Muscle of arm (tissue), 1 donor: ENCODE measurements at regions not wholly inside any gene's neighbourhood (a gene's known extent, or its start where the extent isn't known, plus 50 kb on each side); places are given as distances from the start of the nearest gene placed in this dataset.
"Not testable (repeated sequence)": the region's sequence is repeated elsewhere in the genome, so short reads cannot be mapped to it uniquely, and the experiment has no call there.

Experiments
- DNase-seq: peaks from one replicate; pipeline ENCODE4 v3.0.0-alpha.2; 2013

DNA sequence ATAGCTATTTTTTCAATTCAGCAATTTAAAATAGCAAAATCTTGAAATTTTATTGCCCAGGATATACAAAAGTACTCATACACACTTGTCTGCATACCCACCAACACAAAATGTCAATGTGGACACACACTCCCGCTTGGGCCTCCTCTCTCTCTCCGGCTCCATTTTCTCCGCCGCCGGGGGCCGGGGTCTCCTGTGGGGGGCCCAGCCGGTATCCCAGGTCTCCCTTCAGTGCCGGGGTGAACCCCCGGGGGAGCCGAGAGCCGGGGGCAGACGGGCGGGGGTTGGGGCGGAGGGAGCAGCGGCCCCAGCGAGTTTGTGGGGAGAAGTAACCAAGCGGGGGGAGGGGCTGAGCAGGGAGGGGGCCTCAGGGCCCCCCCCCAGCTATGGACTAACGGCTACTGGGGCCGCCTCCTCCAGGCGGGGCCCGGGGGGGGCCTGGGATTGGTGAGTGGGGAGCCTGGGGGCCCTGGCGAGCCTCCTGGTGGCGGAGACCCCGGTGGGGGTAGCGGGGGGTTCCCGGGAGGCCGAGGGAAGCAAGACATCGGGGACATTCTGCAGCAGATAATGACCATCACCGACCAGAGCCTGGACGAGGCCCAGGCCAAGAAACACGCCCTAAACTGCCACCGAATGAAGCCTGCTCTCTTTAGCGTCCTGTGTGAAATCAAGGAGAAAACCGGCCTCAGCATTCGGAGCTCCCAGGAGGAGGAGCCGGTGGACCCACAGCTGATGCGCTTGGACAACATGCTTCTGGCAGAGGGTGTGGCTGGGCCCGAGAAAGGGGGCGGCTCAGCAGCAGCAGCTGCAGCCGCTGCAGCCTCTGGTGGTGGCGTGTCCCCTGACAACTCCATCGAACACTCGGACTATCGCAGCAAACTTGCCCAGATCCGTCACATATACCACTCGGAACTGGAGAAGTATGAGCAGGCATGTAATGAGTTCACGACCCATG, 56.6 kb downstream of the CHST2 start:
- DNase-seq: not testable (repeated sequence)

- DNase-seq: not testable (repeated sequence)
These were observed 58.4 kb downstream of the CHST2 start for GRCh38 chr3:143177965-143178364.

- DNase-seq: not testable (repeated sequence)
These were observed 59.4 kb downstream of the CHST2 start for GRCh38 chr3:143178775-143179548.

- no peak for DNase-seq
These were observed 60.0 kb downstream of the CHST2 start for GRCh38 chr3:143179603-143180002.

DNA sequence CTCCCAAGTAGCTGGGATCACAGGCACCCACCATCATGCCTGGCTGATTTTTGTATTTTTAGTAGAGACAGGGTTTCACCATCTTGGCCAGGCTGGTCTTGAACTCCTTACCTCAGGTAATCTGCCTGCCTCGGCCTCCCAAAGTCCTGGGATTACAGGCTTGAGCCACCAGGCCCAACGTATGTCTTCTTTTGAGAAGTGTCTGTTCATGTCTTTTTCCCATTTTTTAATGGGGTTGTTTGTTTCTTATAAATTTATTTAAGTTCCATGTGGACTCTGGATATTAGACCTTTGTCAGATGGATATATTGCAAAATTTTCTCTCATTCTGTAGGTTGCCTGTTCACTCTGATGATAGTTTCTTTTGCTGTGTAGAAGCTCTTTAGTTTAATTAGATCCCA, 61.3 kb downstream of the CHST2 start:
- not testable (repeated sequence) for DNase-seq

- not testable (repeated sequence) for DNase-seq
These were observed 62.4 kb downstream of the CHST2 start for GRCh38 chr3:143181977-143182376.

DNA sequence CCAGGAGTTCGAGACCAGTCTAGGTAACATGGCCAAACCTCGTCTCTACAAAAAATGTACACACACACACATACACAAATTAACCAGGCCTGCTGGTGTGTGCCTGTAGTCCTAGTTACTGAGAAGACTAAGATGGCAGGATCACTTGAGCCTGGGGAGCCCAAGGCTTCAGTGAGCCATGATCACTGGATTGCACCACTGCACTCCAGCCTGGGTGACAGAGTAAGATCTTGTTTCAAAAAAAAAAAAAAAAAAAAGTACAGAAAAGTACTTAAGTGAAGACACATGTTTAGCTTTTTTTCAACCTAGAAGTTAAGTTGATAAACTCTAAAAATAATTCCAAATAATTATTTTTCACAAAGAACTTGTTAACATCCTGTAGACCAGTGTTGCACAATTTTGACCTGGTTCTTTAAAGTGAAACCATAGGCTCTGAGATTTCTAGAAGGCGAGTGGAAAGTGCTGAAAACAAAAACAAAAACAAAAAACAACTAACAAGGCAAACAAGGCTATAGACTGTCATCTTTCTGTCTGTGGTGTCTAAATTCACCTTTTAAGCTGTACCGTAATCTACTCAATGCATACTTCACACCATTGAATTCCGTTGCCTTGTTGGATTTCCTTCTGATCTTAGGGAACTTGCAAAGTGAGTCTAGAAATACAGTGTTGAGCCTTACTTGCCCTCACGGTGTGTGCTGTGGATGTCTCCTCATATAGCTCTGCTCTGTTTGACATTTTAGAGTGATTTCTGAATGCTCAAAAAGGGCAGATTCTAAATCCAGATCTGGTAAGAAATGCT, 63.5 kb downstream of the CHST2 start:
- DNase-seq: no peak

GRCh38 chr3:143183665-143183964, 64.0 kb downstream of the CHST2 start:
- DNase-seq: no peak

GRCh38 chr3:143184099-143184498, 64.5 kb downstream of the CHST2 start:
- DNase-seq: no peak

DNA sequence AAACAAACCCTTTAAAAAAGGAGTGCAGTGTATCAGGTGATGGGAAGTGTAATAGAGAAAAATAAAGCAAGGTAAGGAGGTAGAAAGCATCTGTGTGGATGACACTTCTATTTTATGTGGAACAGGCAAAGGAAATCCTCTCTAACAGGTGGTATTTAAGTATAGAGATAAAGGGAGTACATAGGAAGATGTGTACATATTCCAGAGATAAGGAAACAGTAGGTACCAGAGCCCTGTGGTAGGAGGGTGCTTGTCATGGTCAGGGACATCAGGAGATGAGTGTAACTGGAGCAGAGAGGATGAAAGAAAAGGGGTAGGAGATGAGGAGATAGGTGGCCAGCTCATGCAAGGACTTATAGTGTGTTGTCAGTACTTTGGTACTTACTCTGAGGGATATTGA, 65.8 kb downstream of the CHST2 start:
- DNase-seq: no peak

DNA sequence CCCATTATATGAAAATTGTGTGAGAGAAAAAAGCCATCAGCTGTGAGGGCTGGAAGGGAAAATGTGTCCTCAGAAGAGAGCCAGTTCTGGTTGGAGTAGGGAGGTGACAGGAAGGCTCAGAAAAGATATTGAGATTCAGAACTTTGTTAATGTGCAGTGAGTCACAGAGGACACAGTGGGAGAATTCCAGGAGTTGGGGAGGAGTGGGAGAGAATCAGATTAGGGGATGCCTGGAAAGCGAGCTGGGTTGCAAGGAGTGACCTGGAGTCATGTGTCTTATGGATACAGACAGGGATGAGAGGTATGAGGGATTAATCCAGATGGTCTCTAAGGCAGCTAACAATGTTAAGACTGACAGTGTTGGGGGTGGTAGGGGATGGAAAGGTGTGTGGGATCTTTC, 67.5 kb downstream of the CHST2 start:
- DNase-seq: no peak

GRCh38 chr3:143188881-143189280, 69.3 kb downstream of the CHST2 start:
- DNase-seq: no peak

DNA sequence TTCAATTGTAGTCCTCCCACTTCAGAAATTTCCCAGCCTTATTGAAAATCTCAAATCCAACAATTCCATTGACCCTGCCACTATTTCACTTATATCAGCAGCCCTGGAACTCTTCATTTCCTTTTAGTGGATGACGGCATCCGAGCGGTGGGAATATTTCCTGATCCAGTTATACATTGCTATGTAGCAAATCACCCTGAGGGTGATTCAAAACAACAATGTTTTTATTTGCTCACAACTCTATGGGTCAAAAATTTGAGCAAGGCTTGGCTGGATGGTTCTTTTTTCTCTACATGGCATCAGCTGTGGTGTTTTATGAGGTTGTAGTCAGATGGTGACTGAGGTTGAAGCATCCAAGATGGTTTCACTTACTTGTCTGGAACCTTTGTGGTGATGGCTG, 70.5 kb downstream of the CHST2 start:
- no peak for DNase-seq

GRCh38 chr3:143192193-143192592, 72.6 kb downstream of the CHST2 start:
- no peak for DNase-seq

- DNase-seq: no peak
These were observed 80.7 kb downstream of the CHST2 start for GRCh38 chr3:143200001-143200924.

DNA sequence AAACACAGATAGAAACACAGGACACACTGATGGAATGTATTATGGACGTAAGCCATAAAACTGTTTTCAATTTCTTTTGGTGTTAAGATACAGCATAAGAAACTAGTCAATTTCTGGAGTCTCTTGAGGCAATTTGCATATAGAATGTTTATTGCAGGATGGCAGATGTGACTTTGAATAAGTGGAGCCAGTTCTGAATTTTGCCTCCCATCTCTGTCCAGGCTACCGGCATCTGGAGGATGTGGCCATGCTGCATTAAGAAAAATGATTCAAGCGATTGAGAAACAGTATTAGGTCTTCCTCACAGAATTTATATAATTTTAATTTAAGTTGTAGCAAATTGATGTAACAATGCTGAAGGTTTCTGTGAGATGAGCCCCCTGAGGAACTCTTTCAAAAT, 81.5 kb downstream of the CHST2 start:
- no peak for DNase-seq

GRCh38 chr3:143201870-143202752, 82.5 kb downstream of the CHST2 start:
- DNase-seq: no peak

- no peak for DNase-seq
These were observed 83.6 kb downstream of the CHST2 start for GRCh38 chr3:143203142-143203541.

DNA sequence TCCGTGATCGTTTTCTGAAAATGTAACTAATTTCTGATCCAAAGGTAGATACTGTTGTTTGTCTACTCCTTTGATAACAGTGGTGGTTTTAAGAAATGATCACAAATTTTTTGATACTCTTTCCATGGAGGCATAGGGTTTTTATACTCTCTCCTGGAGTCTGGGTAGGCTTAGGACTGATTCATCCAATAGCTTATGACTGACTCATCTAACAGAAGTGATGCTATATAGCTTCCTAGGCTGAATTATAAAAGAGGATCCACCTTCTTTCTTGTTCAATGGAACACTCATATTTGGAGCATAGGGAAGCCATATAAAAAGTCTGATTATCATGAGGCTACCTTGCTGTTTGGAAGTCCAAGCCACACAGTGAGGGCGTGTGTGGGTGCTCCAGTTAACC, 84.3 kb downstream of the CHST2 start:
- no peak for DNase-seq

DNA sequence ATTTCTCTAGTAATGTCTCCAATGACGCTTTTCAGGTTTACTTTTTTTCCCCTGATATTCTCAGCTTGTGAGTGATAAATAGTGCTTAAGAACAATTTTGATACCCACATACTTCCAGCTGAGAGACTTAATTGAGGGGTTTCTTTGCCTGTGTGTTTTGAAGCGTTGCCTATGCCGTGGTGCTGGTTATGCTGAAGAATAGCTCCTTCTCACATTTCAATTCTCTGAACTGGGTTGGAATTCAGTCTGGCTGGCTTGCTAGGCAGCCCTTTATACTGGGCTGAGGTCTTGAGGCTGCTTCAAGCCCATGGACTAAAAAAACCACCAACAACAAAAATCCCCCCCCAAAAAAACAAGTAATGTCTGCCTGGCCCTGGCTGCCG, 87.4 kb downstream of the CHST2 start:
- DNase-seq: no peak
